Peyer's patch (tissue), 4 donors: ENCODE measurements at regions not wholly inside any gene's neighbourhood (a gene's known extent, or its start where the extent isn't known, plus 50 kb on each side); places are given as distances from the start of the nearest gene placed in this dataset.

ENCODE experiments used
- DNase-seq, 3 donors: peaks; one replicate each; pipeline ENCODE4 v3.0.0-alpha.2; 2017 to 2019
- H3K27ac ChIP-seq, 4 donors: fragments of 200-600 bp; sonication (generic); one replicate each; pipeline ENCODE4 v1.5.1; 2016 to 2019
- H3K27me3 ChIP-seq, 2 donors: fragments of 200-600 bp; sonication (generic); one replicate each; pipeline ENCODE4 v1.5.1; 2019
- H3K36me3 ChIP-seq, 3 donors: fragments of 200-600 bp; sonication (generic); one replicate each; pipeline ENCODE4 v1.5.1; 2016 to 2019
- H3K4me1 ChIP-seq, 4 donors: fragments of 200-600 bp; sonication (generic); one replicate each; pipeline ENCODE4 v1.5.1; 2016 to 2019
- H3K4me3 ChIP-seq, 4 donors: fragments of 200-600 bp; sonication (generic); 1 replicate in 3 of 4; 2 replicates in 1 of 4; pipeline ENCODE4 v1.5.1; 2016 to 2019; ENCODE audit warnings: mild to moderate bottlenecking in 1 of 4
- H3K9me3 ChIP-seq, 4 donors: fragments of 200-600 bp; sonication (generic); one replicate each; pipeline ENCODE4 v1.5.1; 2016 to 2019; ENCODE audit warnings: mild to moderate bottlenecking in 1 of 4
- POLR2A ChIP-seq, 2 donors: fragments of 450-650 bp; IDR thresholded peaks; one replicate each; pipeline ENCODE4 v1.5.1; 2017; ENCODE audit warnings: antibody characterized with exemption in 2 of 2, mild to moderate bottlenecking in 2 of 2, moderate library complexity in 2 of 2
- TF ChIP-seq, protein P1 (sequence below), 6 experiments: fragments of 450-650 bp in 4 of 6; fragments of 200-600 bp in 2 of 6; sonication (generic) in 1 of 6; IDR thresholded peaks; one replicate each; pipeline ENCODE4 v1.5.1; 2017 to 2019; ENCODE audit warnings: antibody characterized with exemption in 6 of 6, mild to moderate bottlenecking in 3 of 6, moderate library complexity in 1 of 6

DNA sequence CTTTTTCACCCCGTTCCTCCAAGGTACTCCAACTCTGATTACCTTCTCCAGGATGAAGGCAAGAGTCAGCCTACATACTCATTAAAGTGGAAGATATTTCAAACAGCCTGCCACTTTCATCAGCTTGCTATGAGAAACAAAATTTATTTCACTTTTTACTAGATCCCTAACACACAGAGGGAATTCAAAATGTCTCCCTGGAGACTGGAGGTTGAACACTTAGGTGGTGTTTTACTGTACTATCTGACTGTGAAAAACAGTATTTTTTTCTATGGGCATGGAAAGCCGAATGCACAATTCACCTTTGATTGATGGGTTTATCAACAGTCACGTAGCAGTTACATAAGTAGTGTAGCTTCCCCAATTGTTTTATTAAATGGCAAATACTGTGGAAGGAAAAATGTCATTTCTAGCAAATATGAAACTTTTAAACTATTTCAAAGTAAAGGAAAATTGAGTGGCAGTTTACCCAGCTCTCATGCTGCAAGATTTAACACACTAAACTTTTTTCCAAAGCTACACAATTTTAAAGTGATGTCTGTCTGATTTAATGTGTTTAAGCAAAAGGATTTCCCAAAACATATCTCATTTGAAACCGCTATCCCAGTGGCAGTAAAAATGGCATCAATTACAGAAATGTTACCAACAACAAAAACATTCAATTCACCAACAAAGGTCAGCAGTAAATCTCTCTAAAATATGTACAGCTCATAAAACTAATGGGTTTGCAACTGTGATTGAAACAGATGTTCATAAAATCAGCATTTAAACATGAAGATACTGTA is 125.0 kb upstream of the TLE4 start:
- TF ChIP-seq POLR2A (IDR thresholded peaks at IDR 0.05) = no peak
- TF ChIP-seq, protein P1, sequence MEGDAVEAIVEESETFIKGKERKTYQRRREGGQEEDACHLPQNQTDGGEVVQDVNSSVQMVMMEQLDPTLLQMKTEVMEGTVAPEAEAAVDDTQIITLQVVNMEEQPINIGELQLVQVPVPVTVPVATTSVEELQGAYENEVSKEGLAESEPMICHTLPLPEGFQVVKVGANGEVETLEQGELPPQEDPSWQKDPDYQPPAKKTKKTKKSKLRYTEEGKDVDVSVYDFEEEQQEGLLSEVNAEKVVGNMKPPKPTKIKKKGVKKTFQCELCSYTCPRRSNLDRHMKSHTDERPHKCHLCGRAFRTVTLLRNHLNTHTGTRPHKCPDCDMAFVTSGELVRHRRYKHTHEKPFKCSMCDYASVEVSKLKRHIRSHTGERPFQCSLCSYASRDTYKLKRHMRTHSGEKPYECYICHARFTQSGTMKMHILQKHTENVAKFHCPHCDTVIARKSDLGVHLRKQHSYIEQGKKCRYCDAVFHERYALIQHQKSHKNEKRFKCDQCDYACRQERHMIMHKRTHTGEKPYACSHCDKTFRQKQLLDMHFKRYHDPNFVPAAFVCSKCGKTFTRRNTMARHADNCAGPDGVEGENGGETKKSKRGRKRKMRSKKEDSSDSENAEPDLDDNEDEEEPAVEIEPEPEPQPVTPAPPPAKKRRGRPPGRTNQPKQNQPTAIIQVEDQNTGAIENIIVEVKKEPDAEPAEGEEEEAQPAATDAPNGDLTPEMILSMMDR (IDR thresholded peaks at IDR 0.05) = no peak

DNA sequence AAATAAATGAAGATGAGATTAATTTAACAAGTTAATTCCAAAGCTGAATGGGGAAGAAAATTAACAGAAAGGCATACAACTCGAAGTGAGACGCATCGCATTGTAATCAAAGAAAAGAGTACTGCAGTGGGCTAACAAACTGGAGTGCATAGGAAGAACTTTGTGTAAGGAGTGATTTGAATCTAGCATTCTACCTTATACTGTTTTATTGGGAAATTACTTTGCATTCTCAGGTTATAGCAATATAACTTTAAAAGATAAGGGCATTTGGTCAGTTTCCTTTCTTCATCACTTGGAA is 124.5 kb upstream of the TLE4 start:
- H3K27ac ChIP-seq = no peak overlapping the region

More for the DNA sequence above, 125.0 kb upstream of the TLE4 start:
- H3K36me3 ChIP-seq = no peaks in the 10 kb centered on the region
- H3K4me1 ChIP-seq = no peaks in the 10 kb centered on the region
- no peak overlapping the region for H3K27ac ChIP-seq
- no peaks in the 10 kb centered on the region for H3K9me3 ChIP-seq
- H3K27me3 ChIP-seq = no peaks in the 10 kb centered on the region
- no peak overlapping the region for H3K4me3 ChIP-seq
- DNase-seq = no peak

DNA sequence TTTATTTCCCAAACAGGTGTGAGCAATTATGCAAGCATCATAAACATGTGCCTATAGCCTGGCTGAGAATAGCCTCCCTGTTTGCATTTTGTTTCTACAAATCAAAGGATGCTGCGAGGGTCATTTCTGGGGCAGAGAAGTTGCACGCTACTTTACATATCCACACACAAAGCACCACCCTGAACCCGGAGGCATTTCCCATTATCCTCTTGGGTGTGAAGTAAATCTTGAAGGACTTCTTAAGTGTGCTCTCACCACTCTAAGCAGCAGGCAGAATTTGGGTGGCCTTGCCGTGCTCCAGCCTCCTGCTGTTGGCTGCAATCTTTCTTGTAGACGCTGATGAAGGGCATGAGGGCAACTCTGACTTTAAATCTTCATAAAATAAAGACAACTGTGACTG is 124.0 kb upstream of the TLE4 start:
- no peaks in the 10 kb centered on the region for H3K9me3 ChIP-seq
- H3K4me3 ChIP-seq = no peak overlapping the region
- no peaks in the 10 kb centered on the region for H3K4me1 ChIP-seq
- H3K27ac ChIP-seq = no peak overlapping the region
- H3K36me3 ChIP-seq = no peaks in the 10 kb centered on the region
- no peaks in the 10 kb centered on the region for H3K27me3 ChIP-seq
- DNase-seq = no peak
- TF ChIP-seq POLR2A (IDR thresholded peaks at IDR 0.05) = no peak
- TF ChIP-seq, protein P1 (IDR thresholded peaks at IDR 0.05) = no peak

More for the DNA sequence above, 124.5 kb upstream of the TLE4 start:
- Histone ChIP-seq H3K36me3 (no peaks in the 10 kb centered on the region), H3K9me3 (no peaks in the 10 kb centered on the region), H3K4me1 (no peaks in the 10 kb centered on the region), H3K4me3 (no peak overlapping the region), H3K27me3 (no peaks in the 10 kb centered on the region)
- no peak for DNase-seq
- no peak for TF ChIP-seq POLR2A (IDR thresholded peaks at IDR 0.05)
- TF ChIP-seq, protein P1 (IDR thresholded peaks at IDR 0.05) = no peak

DNA sequence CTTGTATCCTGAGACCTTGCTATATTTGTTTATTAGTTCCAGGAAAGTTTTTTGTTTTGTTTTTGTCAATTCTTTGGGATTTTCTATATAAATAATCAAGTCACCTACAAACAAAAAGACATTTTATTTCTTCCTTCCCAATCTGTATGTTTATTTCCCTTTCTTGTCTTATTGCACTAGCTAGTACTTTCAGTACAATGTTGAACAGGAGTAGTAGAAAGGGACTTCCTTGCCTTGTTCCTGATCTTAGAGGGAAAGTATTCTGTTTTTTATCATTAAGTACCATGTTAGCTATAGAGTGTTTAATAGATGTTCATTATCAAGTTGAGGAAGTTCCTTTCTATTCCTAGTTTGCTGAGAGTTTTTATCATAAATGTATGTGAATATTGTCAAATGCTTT is 119.5 kb upstream of the TLE4 start:
- no peak overlapping the region for H3K4me3 ChIP-seq
- no peak for DNase-seq
- TF ChIP-seq, protein P1 (IDR thresholded peaks at IDR 0.05) = no peak
- TF ChIP-seq POLR2A (IDR thresholded peaks at IDR 0.05) = no peak

DNA sequence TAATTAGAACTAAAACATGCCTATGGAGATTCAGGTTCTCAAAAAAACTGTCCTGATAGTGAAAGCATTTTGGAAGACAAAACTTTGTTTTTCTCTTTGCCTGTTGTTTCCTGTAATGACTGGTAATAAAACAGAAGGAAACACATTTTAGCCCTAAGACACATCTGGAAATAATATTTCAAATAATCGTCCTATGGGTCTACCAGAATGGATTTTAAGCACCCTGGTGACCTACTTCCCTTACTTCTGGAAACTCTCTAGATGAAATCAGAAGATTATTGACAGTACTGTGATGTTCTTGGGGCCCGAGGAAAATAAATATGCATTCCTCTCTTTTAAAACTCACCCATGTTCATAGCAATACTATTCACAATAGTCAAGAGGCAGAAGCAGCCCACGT is 110.1 kb upstream of the TLE4 start:
- Histone ChIP-seq H3K4me3 (no peak overlapping the region), H3K36me3 (no peaks in the 10 kb centered on the region), H3K27me3 (no peaks in the 10 kb centered on the region), H3K9me3 (no peaks in the 10 kb centered on the region), H3K4me1 (no peaks in the 10 kb centered on the region), H3K27ac (no peak overlapping the region)
- no peak for DNase-seq
- no peak for TF ChIP-seq POLR2A (IDR thresholded peaks at IDR 0.05)
- TF ChIP-seq, protein P1 (IDR thresholded peaks at IDR 0.05) = no peak

More for the DNA sequence above, 119.5 kb upstream of the TLE4 start:
- no peak overlapping the region for H3K27ac ChIP-seq
- no peaks in the 10 kb centered on the region for H3K27me3 ChIP-seq
- no peaks in the 10 kb centered on the region for H3K36me3 ChIP-seq
- H3K4me1 ChIP-seq = no peaks in the 10 kb centered on the region
- no peaks in the 10 kb centered on the region for H3K9me3 ChIP-seq
